Effector memory CD8-positive, alpha-beta T cell (primary cell): ENCODE measurements at regions not wholly inside any gene's neighbourhood (a gene's known extent, or its start where the extent isn't known, plus 50 kb on each side); places are given as distances from the start of the nearest gene placed in this dataset.

ENCODE experiments used
- ATAC-seq: fragments of 150-1000 bp; cut with Tn5 transposase; replicated peaks from 2 replicates; pipeline ENCODE4 v1.10.0; 2021; ENCODE audit warnings: mild to moderate bottlenecking, moderate library complexity
- DNase-seq, 3 experiments: peaks; one replicate each; pipeline ENCODE4 v3.0.0; 2021
- H3K27ac Mint-ChIP-seq, 2 donors: one replicate each; pipeline ENCODE4 v1.8.0; 2022; ENCODE audit warnings: mild to moderate bottlenecking in 2 of 2, mixed read lengths in 2 of 2, moderate library complexity in 2 of 2
- H3K27me3 Mint-ChIP-seq, 2 donors: one replicate each; pipeline ENCODE4 v1.8.0; 2022; ENCODE audit warnings: mixed read lengths in 2 of 2
- H3K36me3 Mint-ChIP-seq: one replicate; pipeline ENCODE4 v1.8.0; 2022; ENCODE audit warnings: mild to moderate bottlenecking, moderate library complexity, mixed read lengths; ENCODE audit not compliant: insufficient read depth
- H3K4me1 Mint-ChIP-seq, 2 donors: one replicate each; pipeline ENCODE4 v1.8.0; 2022; ENCODE audit warnings: low read depth in 2 of 2, mixed read lengths in 2 of 2
- H3K4me3 Mint-ChIP-seq, 2 donors: one replicate each; pipeline ENCODE4 v1.8.0; 2022; ENCODE audit warnings: mild to moderate bottlenecking in 2 of 2, mixed read lengths in 2 of 2, moderate library complexity in 2 of 2
- H3K9me3 Mint-ChIP-seq, 2 donors: one replicate each; pipeline ENCODE4 v1.8.0; 2022; ENCODE audit warnings: mixed read lengths in 2 of 2

GRCh38 chr21:35410123-35410522, 361.0 kb upstream of the RUNX1 start:
- DNase-seq (no peak), ATAC-seq (no peak)
- Mint-ChIP-seq H3K4me1 (peaks cover 4% of the 10 kb centered on the region in 2 donors), H3K27ac (no peak overlapping the region), H3K36me3 (no peaks in the 10 kb centered on the region), H3K9me3 (no peaks in the 10 kb centered on the region), H3K4me3 (no peak overlapping the region), H3K27me3 (peaks cover 51 to 84% of the 10 kb centered on the region in 2 donors)

- DNase-seq, result no peak
- H3K4me3 Mint-ChIP-seq, result no peak overlapping the region
Observed at GRCh38 chr21:35408401-35408800, 359.3 kb upstream of the RUNX1 start.

GRCh38 chr21:35406635-35407034, 357.5 kb upstream of the RUNX1 start:
- Mint-ChIP-seq H3K27me3 (peaks cover 40 to 66% of the 10 kb centered on the region in 2 donors), H3K4me3 (no peak overlapping the region), H3K4me1 (peaks cover 4% of the 10 kb centered on the region in 2 donors), H3K36me3 (no peaks in the 10 kb centered on the region), H3K27ac (no peak overlapping the region), H3K9me3 (no peaks in the 10 kb centered on the region)
- ATAC-seq, result no peak
- no peak for DNase-seq

More at GRCh38 chr21:35408401-35408800, 359.3 kb upstream of the RUNX1 start:
- Mint-ChIP-seq H3K9me3 (no peaks in the 10 kb centered on the region), H3K27ac (no peak overlapping the region), H3K27me3 (peaks cover 44 to 83% of the 10 kb centered on the region in 2 donors), H3K36me3 (no peaks in the 10 kb centered on the region), H3K4me1 (peaks cover 4% of the 10 kb centered on the region in 2 donors)
- ATAC-seq, result no peak

- ATAC-seq, result no peak
- no peak overlapping the region for H3K4me3 Mint-ChIP-seq
- peaks cover 4% of the 10 kb centered on the region in 2 donors for H3K4me1 Mint-ChIP-seq
- peaks cover 34 to 60% of the 10 kb centered on the region in 2 donors for H3K27me3 Mint-ChIP-seq
- H3K36me3 Mint-ChIP-seq, result no peaks in the 10 kb centered on the region
- no peak for DNase-seq
- H3K27ac Mint-ChIP-seq, result no peak overlapping the region
- no peaks in the 10 kb centered on the region for H3K9me3 Mint-ChIP-seq
Observed at GRCh38 chr21:35405981-35406380, 356.9 kb upstream of the RUNX1 start.

GRCh38 chr21:35404247-35404646, 355.1 kb upstream of the RUNX1 start:
- no peak for ATAC-seq
- H3K4me3 Mint-ChIP-seq, result no peak overlapping the region
- no peaks in the 10 kb centered on the region for H3K9me3 Mint-ChIP-seq
- DNase-seq, result no peak
- no peaks in the 10 kb centered on the region for H3K36me3 Mint-ChIP-seq
- no peak overlapping the region for H3K27ac Mint-ChIP-seq
- H3K27me3 Mint-ChIP-seq, result peaks cover 26 to 47% of the 10 kb centered on the region in 2 donors
- peaks cover 4% of the 10 kb centered on the region in 2 donors for H3K4me1 Mint-ChIP-seq

GRCh38 chr21:35402061-35402460, 353.0 kb upstream of the RUNX1 start:
- H3K9me3 Mint-ChIP-seq, result no peaks in the 10 kb centered on the region
- H3K27ac Mint-ChIP-seq, result no peak overlapping the region
- H3K4me3 Mint-ChIP-seq, result no peak overlapping the region
- no peak for DNase-seq
- ATAC-seq, result no peak
- H3K27me3 Mint-ChIP-seq, result peaks cover 19 to 36% of the 10 kb centered on the region in 2 donors
- H3K4me1 Mint-ChIP-seq, result no peaks in the 10 kb centered on the region
- H3K36me3 Mint-ChIP-seq, result no peaks in the 10 kb centered on the region

- H3K9me3 Mint-ChIP-seq, result no peaks in the 10 kb centered on the region
Observed at GRCh38 chr21:35401476-35401875, 352.4 kb upstream of the RUNX1 start.

GRCh38 chr21:35400233-35400939, 351.3 kb upstream of the RUNX1 start:
- Mint-ChIP-seq H3K36me3 (no peaks in the 10 kb centered on the region), H3K4me1 (no peaks in the 10 kb centered on the region), H3K4me3 (no peak overlapping the region), H3K9me3 (no peaks in the 10 kb centered on the region), H3K27ac (no peak overlapping the region), H3K27me3 (peaks cover 14 to 20% of the 10 kb centered on the region in 2 donors)
- ATAC-seq (peak; percentile 83), DNase-seq (peak; percentile 20 to 38 (median 24))

More at GRCh38 chr21:35401476-35401875, 352.4 kb upstream of the RUNX1 start:
- Mint-ChIP-seq H3K4me3 (no peak overlapping the region), H3K4me1 (no peaks in the 10 kb centered on the region), H3K27ac (no peak overlapping the region), H3K36me3 (no peaks in the 10 kb centered on the region), H3K27me3 (peaks cover 19 to 31% of the 10 kb centered on the region in 2 donors)
- DNase-seq, result no peak
- no peak for ATAC-seq

- Mint-ChIP-seq H3K4me1 (no peaks in the 10 kb centered on the region), H3K27ac (no peak overlapping the region), H3K36me3 (no peaks in the 10 kb centered on the region), H3K9me3 (no peaks in the 10 kb centered on the region), H3K27me3 (peaks cover 7 to 13% of the 10 kb centered on the region in 2 donors), H3K4me3 (no peak overlapping the region)
- ATAC-seq (no peak), DNase-seq (no peak)
Observed at GRCh38 chr21:35399706-35400105, 350.6 kb upstream of the RUNX1 start.

- Mint-ChIP-seq H3K4me1 (no peaks in the 10 kb centered on the region), H3K36me3 (no peaks in the 10 kb centered on the region), H3K9me3 (no peaks in the 10 kb centered on the region), H3K4me3 (no peak overlapping the region), H3K27ac (no peak overlapping the region), H3K27me3 (peaks cover under 1 to 8% of the 10 kb centered on the region in 2 donors)
- DNase-seq, result no peak
- no peak for ATAC-seq
Observed at GRCh38 chr21:35399002-35399530, 350.0 kb upstream of the RUNX1 start.

- H3K4me3 Mint-ChIP-seq, result no peak overlapping the region
- DNase-seq (no peak), ATAC-seq (no peak)
- no peaks in the 10 kb centered on the region for H3K4me1 Mint-ChIP-seq
- H3K9me3 Mint-ChIP-seq, result no peaks in the 10 kb centered on the region
- peaks cover 0 to 2% of the 10 kb centered on the region in 2 donors for H3K27me3 Mint-ChIP-seq
- H3K36me3 Mint-ChIP-seq, result no peaks in the 10 kb centered on the region
- H3K27ac Mint-ChIP-seq, result no peak overlapping the region
Observed at GRCh38 chr21:35398346-35398982, 349.4 kb upstream of the RUNX1 start.

- Mint-ChIP-seq H3K9me3 (no peaks in the 10 kb centered on the region), H3K4me3 (no peak overlapping the region), H3K27ac (no peak overlapping the region), H3K4me1 (no peaks in the 10 kb centered on the region), H3K27me3 (no peaks in the 10 kb centered on the region), H3K36me3 (no peaks in the 10 kb centered on the region)
- no peak for DNase-seq
- ATAC-seq, result no peak
Observed at GRCh38 chr21:35397781-35398180, 348.7 kb upstream of the RUNX1 start.

GRCh38 chr21:35396655-35397054, 347.6 kb upstream of the RUNX1 start:
- ATAC-seq (no peak), DNase-seq (no peak)
- H3K4me3 Mint-ChIP-seq, result no peak overlapping the region
- H3K9me3 Mint-ChIP-seq, result no peaks in the 10 kb centered on the region
- H3K36me3 Mint-ChIP-seq, result no peaks in the 10 kb centered on the region
- H3K4me1 Mint-ChIP-seq, result no peaks in the 10 kb centered on the region
- no peak overlapping the region for H3K27ac Mint-ChIP-seq
- H3K27me3 Mint-ChIP-seq, result peaks cover 0 to 7% of the 10 kb centered on the region in 2 donors

- ATAC-seq, result no peak
- H3K27ac Mint-ChIP-seq, result peak overlapping the region in 1 of 2 donors; percentile 35
- no peaks in the 10 kb centered on the region for H3K9me3 Mint-ChIP-seq
- H3K4me1 Mint-ChIP-seq, result no peaks in the 10 kb centered on the region
- H3K4me3 Mint-ChIP-seq, result no peak overlapping the region
- peaks cover 0 to 16% of the 10 kb centered on the region in 2 donors for H3K27me3 Mint-ChIP-seq
- no peak for DNase-seq
- H3K36me3 Mint-ChIP-seq, result no peaks in the 10 kb centered on the region
Observed at GRCh38 chr21:35395728-35396127, 346.6 kb upstream of the RUNX1 start.
